ENCODE measurements at regions not wholly inside any gene's neighbourhood (a gene's known extent, or its start where the extent isn't known, plus 50 kb on each side); places are given as distances from the start of the nearest gene placed in this dataset.

DNA sequence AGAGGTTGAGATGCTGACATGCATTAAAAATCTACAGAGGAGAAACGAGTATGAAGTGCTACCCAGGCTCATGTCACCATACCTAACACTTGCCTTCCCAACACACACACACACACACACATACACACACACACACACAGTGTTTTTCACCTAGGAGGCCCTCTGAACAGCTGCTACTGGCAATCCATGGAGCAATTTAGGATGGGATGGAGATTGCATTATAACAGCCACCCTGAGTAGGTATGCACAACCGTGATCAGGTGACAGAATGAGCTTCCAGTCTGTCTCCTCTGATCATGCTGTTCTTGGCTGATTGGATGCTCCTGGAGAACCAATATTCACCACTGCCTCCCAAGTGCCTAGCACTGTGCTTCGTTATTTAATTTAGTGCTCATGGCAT lies 528.5 kb upstream of the CDH5 start:
- TF ChIP-seq CTCF (IDR thresholded peaks at IDR 0.05; ENCODE audit: low read depth, low read length, poor library complexity, severe bottlenecking) (no peak), EZH2phosphoT487 (IDR thresholded peaks at IDR 0.05; ENCODE audit: borderline replicate concordance, low read length) (no peak)

Data from DOHH2 (cell line).